Glomerular visceral epithelial cell (primary cell): ENCODE measurements at regions not wholly inside any gene's neighbourhood (a gene's known extent, or its start where the extent isn't known, plus 50 kb on each side); places are given as distances from the start of the nearest gene placed in this dataset.

ENCODE experiments used
- DNase-seq: peaks from one replicate; pipeline ENCODE4 v3.0.0-alpha.2; 2016; ENCODE audit errors: extremely low spot score

DNA sequence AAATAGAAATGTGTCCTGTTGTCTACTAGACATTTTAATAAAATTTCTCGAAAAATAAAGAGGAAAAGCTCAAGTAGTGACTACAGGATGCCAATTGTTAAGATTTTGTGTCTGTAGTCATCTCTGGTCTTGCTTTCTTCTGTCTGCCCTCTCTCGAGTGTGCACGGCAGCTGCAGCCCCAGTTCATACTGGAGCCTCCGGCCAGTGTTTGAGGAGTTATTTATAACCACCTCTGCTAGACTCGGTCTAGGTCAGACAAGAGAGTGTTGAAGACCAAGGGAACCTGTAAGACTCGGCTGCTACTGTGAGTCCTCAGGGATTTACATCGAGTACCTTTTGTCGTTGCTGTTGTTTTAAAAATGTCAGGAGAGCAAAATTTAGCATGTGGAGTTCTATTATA is 810.1 kb upstream of the POU3F3 start:
- no peak for DNase-seq

- no peak for DNase-seq
Measured at GRCh38 chr2:104045071-104045470, 808.8 kb upstream of the POU3F3 start.

GRCh38 chr2:104046466-104046865 is 807.4 kb upstream of the POU3F3 start:
- DNase-seq: no peak

GRCh38 chr2:104047516-104047915 is 806.4 kb upstream of the POU3F3 start:
- DNase-seq: no peak

DNA sequence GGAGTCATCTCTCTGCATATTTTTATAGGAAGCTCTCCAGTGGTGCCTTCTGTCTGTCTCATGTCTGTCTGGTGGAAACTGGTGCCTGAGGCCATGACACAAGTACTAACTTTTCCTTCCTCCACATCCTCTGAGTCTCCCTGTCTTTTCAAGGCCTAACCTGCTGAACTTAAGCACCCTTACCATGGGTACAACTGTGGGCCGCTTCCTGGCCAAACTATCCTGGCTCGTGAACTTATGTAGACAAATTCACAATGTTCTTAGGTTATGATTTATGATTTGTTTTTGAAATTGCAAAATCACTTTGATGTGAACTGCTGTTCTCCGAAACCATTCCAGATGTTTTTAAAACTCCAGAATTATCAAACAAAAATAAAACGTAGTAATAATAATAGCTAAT is 804.5 kb upstream of the POU3F3 start:
- no peak for DNase-seq

DNA sequence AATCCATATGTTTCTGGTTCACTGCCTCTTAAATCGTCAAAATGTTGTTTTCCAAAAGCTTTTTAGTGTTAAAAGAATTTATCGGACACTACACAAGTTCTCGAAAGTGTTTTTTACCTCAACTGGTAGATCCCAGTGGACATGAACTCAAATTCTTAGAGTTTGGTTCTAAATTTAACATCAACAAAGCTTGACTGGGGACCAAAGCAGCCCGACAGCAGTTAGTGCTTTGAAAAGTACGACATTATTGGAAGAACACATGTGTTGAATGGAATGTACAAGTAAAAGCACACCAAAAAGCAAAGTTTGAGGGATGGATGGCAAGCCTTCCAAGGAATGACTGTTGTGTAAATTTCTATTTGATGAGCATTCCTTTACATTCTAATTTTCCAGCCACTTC is 803.9 kb upstream of the POU3F3 start:
- no peak for DNase-seq

GRCh38 chr2:104050656-104051242 is 803.2 kb upstream of the POU3F3 start:
- DNase-seq: no peak

DNA sequence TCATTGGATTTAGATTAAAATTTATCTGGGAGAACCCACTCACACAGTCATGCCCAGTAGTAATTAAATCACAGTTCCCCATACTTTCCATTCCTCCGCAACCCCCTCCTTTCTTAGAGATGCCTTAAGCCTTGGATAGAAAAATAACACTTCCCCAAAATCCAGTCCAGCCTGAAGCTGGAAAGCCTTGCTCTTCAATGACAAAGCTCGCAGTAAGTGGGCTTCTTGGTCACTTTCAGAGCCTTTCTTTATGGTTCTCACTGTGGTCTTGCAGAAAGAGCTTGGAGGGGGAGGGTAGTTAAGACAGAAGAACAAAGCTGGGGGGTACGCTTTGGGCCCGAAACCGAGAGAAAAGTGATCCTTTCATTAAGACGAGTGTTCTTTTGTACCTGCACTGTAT is 802.1 kb upstream of the POU3F3 start:
- no peak for DNase-seq

- DNase-seq: no peak
Measured at GRCh38 chr2:104052356-104052755, 801.6 kb upstream of the POU3F3 start.

DNA sequence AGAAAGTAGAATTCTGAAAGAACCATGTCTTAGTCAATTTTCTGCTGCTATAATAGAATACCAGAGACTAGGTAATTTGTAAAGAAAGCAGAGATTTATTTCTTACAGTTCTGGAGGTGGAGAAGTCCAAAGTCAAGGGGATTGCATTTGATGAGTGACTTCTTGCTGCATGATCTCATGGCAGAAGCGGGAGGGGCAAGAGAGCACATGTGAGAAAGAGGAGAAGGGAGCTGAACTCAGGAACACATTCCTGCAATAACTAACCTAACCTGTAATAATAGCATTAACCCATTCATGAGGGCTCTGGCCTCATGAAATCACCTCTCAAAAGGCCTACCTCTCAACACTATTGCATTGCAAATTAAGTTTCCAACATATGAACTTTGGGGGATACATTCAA is 797.5 kb upstream of the POU3F3 start:
- no peak for DNase-seq

DNA sequence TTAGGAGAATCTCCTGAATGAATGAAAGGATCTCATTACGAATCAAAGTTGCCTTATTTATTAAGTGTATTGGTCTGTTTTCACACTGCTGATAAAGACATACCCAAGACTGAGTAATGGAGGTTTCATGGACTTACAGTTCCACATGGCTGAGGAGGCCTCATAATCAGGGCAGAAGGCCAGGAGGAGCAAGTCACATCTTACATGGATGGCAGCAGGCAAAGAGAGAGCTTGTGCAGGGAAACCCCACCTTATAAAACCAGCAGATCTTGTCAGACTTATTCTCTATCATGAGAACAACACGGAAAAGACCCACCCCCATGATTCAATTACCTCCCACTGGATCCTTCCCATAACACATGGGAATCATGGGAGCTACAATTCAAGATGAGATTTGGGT is 785.2 kb upstream of the POU3F3 start:
- DNase-seq: no peak

DNA sequence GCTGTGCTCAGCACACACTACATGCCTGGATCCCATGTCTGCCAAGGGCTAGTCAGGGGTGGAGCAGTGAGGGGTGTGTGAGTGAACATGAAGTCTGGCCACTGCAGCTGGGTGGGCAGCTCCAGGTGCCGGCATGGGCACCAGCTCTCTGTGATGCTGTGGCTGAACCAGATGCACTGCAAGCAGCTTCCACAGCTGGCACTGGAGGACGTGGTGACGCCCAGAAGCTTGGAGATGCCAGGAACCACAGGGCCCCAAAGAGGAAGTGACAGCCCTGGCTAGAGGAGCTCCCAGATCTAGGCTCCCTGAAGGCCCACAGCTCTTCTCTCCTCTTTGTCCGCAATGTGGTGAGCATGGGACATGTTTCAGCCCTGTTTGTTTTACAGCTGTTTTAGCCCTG is 776.3 kb upstream of the POU3F3 start:
- DNase-seq: no peak

GRCh38 chr2:104078431-104079157 is 775.3 kb upstream of the POU3F3 start:
- DNase-seq: no peak

- no peak for DNase-seq
Measured at GRCh38 chr2:104088745-104089144, 765.2 kb upstream of the POU3F3 start.

DNA sequence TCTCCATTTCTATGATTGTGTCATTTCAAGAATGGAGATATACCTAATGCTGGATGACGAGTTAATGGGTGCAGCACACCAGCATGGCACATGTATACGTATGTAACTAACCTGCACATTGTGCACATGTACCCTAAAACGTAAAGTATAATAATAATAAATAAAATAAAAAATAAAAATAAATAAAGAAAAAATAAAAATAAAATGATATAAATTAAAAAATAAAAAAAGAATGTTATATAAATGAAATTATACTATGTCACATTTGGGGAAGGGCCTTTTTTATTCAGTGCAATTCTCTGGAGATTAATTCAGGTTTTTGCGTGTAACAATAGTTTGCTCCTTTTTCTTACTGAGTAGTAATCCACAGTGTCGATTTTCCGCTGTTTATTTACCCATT is 763.5 kb upstream of the POU3F3 start:
- DNase-seq: no peak

DNA sequence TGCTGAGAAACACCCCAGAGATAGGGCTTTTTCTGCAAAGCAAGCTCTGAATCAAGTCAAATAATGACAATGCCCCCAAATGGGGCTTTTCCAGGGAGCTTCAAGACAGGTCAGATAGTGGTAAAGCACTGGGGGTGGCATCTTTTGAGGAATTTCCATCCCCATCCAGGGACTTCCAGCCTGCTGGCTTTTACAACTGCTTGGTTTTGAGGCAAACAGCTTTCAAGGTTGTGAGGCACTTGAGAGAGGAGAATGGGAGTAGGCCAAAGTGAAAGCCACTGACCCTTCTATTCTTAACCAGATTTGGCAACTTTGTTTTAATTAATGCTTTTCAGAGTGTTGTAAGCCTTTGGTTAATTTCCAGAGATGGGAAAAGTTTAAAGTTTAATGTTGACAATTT is 762.0 kb upstream of the POU3F3 start:
- DNase-seq: no peak

DNA sequence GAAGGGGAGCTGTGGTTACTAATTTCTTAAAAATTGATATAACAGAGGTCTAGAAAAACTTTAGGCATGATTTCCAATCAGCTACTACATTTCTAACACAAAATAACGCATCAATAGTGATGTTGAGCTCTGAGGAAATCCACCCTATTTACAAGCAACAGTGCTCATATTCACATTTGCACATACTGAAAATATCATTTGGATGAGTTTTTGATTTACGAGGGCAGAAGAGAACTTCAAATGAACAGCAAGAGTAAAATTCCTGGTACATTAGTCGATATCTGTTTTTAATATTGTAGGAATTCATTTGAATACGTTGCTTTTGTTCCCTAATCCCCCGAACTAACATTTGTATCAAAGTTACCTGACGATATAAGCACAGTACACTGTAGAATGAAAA is 761.0 kb upstream of the POU3F3 start:
- DNase-seq: no peak

GRCh38 chr2:104102615-104103014 is 751.3 kb upstream of the POU3F3 start:
- no peak for DNase-seq

- no peak for DNase-seq
Measured at GRCh38 chr2:104109356-104109755, 744.6 kb upstream of the POU3F3 start.

DNA sequence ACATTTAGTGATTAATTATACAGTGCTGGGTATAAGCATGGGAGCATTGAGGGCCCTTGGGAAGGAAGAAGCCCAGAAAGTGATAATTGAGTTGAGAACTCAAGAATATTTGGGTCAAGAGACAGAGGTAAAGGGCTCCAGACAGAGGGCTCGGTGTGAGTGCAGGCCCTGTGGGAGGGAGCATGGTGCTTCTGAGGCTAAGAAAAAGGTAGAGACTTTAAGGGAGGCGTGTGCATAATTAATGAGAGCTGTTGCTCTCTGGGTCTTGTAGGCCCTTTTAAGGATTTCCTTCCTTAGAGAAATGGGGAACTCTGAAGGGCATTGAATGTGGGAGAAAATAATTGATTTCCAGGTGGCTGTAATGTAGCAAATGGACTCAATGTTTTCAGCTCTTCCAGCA is 735.0 kb upstream of the POU3F3 start:
- DNase-seq: no peak

DNA sequence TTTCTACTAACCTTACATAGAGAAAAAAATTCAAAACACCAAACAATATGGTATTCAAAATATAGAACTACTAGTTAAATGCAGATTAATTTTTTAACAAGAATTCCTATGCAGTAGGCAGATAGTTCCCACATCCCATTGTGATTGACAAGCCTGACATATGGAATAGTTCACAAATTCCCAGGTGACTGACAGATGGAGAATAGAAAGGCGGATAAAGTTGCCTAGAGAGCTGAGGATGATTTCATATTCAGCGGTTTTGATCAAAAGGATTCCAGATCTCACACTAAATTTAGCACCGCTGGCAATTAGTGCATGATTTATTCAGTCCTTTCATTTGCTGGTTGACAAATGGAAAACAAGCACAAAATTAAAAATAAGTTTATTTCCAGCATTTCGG is 733.7 kb upstream of the POU3F3 start:
- no peak for DNase-seq

DNA sequence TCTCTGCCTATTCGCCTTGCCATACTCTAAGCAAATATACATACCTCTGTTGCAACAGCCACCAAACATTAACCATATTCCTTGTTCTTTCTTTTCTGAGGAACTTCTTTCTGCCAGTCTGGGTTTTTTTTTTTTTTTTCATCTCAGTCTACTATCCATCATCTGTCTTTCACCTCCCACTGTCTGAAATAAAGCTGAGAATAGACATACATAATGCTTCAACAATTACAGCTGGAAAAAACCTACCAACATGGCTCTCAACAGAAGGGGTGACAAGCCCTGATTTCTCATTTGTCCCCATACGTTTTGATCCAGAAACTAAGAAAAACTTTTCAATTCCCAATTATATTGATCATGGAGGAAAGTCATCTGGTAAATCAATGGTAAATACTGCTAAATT is 728.8 kb upstream of the POU3F3 start:
- DNase-seq: no peak

- DNase-seq: no peak
Measured at GRCh38 chr2:104127049-104127770, 726.7 kb upstream of the POU3F3 start.
